GM12872 (cell line): ENCODE measurements at regions not wholly inside any gene's neighbourhood (a gene's known extent, or its start where the extent isn't known, plus 50 kb on each side); places are given as distances from the start of the nearest gene placed in this dataset.

Experiments used
- TF ChIP-seq, protein P1 (sequence below): IDR thresholded peaks from 3 replicates; pipeline ENCODE4 v1.5.1; 2011; ENCODE audit warnings: low read depth, mild to moderate bottlenecking, low read length, moderate library complexity; ENCODE audit not compliant: insufficient read depth

GRCh38 chr12:58412461-58413060 is 471.2 kb downstream of the ATP23 start:
- TF ChIP-seq, protein P1, sequence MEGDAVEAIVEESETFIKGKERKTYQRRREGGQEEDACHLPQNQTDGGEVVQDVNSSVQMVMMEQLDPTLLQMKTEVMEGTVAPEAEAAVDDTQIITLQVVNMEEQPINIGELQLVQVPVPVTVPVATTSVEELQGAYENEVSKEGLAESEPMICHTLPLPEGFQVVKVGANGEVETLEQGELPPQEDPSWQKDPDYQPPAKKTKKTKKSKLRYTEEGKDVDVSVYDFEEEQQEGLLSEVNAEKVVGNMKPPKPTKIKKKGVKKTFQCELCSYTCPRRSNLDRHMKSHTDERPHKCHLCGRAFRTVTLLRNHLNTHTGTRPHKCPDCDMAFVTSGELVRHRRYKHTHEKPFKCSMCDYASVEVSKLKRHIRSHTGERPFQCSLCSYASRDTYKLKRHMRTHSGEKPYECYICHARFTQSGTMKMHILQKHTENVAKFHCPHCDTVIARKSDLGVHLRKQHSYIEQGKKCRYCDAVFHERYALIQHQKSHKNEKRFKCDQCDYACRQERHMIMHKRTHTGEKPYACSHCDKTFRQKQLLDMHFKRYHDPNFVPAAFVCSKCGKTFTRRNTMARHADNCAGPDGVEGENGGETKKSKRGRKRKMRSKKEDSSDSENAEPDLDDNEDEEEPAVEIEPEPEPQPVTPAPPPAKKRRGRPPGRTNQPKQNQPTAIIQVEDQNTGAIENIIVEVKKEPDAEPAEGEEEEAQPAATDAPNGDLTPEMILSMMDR, result no peak

DNA sequence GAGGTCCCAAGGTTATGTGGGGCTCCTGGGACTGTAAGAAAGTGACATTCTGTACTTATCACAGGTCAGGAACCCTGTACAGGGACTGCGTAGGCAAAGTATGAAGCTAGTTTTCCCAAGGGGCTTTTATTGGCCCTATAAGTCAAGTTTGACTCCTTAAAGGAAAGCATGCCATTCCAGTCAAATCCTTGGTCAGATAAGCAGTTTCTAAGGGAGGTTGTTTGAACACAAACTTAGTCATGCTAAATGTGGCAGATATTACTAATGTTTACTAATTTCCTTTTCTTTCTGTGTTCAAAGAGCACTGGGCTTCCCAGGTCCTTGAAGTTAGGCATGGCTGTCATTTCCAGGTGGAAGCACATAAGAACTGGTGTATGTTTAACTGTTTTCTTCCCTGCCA is 472.4 kb downstream of the ATP23 start:
- TF ChIP-seq, protein P1, result no peak

- TF ChIP-seq, protein P1, result no peak
Observed at GRCh38 chr12:58414398-58414871, 473.1 kb downstream of the ATP23 start.

DNA sequence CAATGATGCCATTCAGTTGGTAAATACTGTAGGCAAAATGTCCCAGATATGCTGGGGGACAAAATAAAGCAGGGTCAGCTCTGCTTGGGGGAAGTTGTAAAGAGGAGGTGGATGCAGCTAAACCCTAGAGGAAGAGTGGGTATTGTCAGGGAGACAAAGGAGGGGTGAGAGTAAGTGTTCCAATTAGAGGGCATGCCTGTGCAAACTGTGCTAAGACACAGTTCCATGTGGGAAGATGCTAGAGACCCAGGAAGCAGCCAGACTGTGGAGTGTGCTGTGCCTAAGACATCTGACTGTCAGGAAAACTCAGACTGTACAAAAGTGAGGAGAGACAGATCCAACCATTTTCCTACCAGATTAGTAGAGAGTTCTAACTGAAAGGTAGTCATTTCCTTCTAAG is 474.3 kb downstream of the ATP23 start:
- TF ChIP-seq, protein P1, result no peak

DNA sequence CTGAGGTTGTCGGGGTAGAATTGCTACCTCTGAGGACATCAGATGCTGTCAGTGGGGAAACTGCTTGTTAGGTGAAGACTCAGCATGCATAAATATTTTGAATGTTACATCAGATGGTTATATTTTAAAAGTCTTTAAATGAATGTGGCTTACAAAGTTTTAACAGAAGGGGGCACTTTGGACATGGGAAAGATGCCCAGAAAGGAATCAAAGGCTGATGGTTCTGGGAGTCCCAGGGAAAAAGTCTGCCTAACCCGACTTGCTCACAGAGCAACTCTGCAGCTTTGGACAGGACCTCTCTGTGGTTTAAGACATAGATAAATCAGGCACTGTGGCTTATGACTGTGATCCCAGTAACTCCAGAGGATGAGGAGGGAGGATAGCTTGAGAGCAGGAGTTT is 474.9 kb downstream of the ATP23 start:
- TF ChIP-seq, protein P1, result no peak

- TF ChIP-seq, protein P1, result no peak
Observed at GRCh38 chr12:58419196-58419760, 477.9 kb downstream of the ATP23 start.

- TF ChIP-seq, protein P1, result no peak
Observed at GRCh38 chr12:58419905-58420304, 478.5 kb downstream of the ATP23 start.
